Kidney tubule cell (primary cell): ENCODE measurements at regions not wholly inside any gene's neighbourhood (a gene's known extent, or its start where the extent isn't known, plus 50 kb on each side); places are given as distances from the start of the nearest gene placed in this dataset.

Source experiments
- DNase-seq: peaks from one replicate; pipeline ENCODE4 v3.0.0-alpha.2; 2018; ENCODE audit warnings: low spot score

- DNase-seq: no peak
These were observed 262.3 kb downstream of the AUH start for GRCh38 chr9:91099436-91099835.

- DNase-seq: no peak
These were observed 260.8 kb downstream of the AUH start for GRCh38 chr9:91100878-91101450.

GRCh38 chr9:91101611-91102168 is 260.0 kb downstream of the AUH start:
- DNase-seq: no peak

GRCh38 chr9:91102269-91102668 is 259.4 kb downstream of the AUH start:
- peak; percentile 45 for DNase-seq

DNA sequence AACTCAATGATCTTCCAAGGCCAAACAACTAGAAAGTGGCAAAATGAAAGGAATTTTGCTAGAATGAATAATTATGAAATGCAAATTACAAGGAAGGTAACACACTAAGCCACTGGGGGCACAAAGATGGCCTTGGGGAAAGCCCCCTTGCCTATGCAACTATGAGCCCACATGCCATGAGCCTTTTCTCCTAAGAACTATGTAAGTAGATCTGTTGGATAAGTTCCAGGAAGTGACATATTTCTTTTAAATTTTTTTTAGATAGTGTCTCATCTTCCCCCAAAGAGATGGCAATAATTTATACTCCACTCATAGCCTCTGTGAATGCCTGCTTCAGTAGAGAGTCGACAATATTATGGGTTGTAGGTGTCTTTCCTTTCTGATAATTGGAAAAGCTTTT is 257.8 kb downstream of the AUH start:
- DNase-seq: no peak

- DNase-seq: no peak
These were observed 255.2 kb downstream of the AUH start for GRCh38 chr9:91106415-91107081.

DNA sequence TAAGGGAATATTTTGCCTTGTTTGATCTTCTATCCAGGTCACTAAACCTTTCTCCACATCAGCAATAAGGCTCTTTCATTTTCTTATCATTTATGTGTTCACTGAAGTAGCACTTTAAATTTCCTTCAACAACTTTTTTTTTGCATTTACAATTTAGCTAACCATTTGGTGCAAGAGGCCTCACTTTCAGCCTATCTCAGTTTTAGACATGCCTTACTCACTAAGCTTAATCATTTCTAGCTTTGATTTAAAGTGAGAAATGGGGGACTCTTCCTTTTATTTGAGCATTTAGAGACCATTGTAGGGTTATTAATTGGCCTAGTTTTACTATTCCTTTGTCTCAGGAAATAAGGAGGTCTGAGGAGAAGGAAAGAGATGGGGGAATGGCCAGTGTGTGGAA is 250.5 kb downstream of the AUH start:
- DNase-seq: no peak

GRCh38 chr9:91111876-91112275 is 249.8 kb downstream of the AUH start:
- DNase-seq: no peak

DNA sequence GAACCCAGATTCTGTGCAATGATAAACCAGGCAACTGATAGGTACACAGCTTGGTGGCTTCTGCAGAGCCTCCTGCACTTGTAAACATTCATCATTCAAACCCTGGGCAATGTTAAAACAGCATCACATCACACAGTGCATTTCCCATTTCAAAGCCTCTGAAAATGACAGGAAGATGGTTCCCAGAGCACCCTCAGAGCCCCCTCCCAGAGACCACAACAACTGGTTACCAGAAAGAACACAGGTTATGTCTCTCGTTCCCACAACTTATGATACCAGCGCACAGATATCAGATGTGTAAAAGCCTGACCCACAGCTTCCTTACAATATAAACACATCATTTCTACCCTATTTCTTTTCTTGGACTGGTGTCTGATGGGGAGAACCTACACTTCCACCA is 248.7 kb downstream of the AUH start:
- DNase-seq: no peak

GRCh38 chr9:91114450-91114849 is 247.3 kb downstream of the AUH start:
- no peak for DNase-seq

- no peak for DNase-seq
These were observed 245.5 kb downstream of the AUH start for GRCh38 chr9:91116211-91116610.

DNA sequence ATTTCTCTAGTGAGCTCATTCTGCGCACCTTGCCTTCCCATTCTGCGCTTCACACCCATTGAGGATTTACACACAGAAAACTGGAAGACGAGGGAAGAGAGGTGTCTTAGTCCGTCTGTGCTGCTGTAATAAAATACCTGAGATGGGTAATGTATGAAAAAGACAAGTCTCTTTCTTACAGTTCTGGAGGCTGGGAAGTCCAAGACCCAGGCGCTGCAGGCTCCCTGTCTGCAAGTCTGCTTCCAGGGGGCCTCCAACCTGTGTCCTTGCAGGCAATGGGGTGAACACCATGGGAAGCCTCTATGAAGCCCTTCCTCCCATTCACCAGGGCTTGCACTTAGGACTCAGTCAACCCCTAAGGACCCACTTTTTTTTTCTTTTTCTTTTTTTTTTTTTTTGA is 245.0 kb downstream of the AUH start:
- no peak for DNase-seq

DNA sequence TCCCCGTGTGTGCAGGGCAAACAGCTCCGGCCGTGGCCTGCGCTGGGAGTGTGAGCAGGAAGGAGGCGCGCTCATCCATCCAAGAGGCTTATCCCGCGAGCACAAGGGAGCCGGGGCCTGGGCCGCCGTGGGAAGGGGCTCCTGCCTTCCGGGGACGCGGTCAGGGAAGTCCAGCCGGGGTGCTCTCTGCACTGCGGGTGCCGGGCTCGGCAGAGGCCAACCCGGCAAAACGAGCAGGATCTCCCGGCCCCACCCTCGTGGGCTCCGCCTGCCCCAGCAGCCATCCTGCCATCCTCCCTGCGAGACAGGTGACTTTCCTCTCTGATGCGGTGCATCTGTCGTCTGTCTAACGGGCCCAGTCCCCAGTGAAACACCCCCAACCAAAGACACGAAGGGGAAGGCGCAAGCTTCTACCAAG is 244.2 kb downstream of the AUH start:
- no peak for DNase-seq

DNA sequence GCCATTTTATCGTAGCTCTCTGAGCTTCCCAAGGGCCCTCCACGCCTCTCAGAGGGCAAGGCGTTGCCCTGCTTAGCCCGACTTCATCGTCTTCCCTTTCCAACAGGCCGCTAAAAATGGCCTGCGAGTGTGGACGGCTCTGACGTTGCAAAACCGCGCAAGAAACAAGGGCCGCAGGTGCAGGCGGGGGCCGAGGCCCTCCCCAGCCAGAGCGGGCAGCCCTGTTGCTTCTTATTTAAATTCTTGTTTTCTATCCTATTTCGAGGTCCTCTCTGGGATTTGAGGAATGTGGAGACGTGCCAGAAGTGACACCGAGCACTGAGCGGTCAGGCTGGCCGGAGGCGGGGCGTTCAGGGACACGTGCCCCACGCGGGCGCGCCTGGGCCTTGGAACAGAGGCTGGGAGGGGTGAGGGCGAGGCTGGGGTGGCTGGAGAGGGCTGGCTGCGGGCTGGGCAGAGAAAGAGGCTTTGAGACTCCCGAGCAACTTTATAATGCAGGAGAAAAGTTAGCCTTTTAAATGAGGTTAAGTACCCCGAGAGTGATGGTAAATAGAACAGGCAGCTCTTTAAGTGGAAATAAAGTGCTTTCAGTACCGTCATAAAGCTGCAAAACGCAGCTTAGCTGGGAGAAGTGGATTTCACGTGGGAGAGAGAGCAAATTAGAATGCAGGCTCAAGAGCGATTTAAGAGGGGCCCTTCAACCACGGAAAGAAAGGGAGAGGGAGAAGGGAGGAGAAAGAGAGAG is 243.6 kb downstream of the AUH start:
- DNase-seq: peak; percentile 70

DNA sequence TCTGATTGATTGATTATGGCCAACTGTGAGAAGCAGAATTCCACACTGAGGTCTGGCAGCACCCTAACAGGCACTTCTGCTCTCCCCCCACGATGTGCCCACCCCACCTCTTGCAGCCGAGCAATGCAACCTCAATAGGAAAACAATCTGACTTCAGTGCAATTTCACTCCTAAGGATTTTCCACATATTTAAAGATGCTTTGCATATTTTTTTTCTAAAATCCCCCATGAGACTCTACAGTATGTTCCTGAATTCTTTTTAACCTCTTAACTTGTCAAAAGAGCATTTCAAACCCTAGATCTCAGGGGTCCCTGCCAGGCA is 243.1 kb downstream of the AUH start:
- DNase-seq: no peak

- peak; percentile 31 for DNase-seq
These were observed 242.6 kb downstream of the AUH start for GRCh38 chr9:91119142-91119541.

DNA sequence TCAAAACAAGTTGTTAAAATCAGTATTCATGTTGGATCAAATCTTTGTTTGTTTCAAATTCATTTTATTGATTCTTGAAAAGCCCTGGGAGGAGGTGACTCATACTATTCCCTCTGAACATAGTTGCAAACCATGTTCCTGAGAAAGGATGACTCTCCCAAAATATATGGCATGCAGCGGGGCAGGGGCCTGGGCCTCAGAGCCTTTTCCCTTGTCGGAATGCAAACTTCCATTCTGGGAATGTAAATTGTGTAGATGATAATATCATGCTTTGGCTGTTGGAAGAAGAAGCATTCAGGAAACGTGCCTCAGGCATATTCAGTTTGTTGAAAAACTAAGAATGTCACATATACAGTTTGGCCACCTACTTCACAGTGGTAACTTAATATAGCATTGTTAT is 242.0 kb downstream of the AUH start:
- DNase-seq: peak; percentile 25

- no peak for DNase-seq
These were observed 241.5 kb downstream of the AUH start for GRCh38 chr9:91120200-91120599.

DNA sequence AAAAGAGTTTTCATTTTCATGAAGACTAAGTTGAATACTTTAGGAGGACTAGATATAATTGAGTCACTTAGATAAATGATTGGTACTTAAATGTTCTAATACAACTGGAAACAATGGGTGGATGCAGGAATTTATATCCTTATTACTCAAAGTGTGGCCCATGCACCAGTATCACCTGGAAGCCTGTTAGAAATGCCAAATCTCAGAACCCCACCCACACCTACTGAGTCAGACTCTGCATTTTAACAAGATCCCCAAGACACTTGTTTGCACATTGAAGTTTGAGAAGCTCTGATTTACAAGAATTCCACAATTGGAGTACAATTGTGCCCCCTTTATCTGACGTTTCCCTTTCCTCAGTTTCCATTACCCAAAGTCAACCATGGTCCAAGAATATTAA is 239.0 kb downstream of the AUH start:
- DNase-seq: no peak

DNA sequence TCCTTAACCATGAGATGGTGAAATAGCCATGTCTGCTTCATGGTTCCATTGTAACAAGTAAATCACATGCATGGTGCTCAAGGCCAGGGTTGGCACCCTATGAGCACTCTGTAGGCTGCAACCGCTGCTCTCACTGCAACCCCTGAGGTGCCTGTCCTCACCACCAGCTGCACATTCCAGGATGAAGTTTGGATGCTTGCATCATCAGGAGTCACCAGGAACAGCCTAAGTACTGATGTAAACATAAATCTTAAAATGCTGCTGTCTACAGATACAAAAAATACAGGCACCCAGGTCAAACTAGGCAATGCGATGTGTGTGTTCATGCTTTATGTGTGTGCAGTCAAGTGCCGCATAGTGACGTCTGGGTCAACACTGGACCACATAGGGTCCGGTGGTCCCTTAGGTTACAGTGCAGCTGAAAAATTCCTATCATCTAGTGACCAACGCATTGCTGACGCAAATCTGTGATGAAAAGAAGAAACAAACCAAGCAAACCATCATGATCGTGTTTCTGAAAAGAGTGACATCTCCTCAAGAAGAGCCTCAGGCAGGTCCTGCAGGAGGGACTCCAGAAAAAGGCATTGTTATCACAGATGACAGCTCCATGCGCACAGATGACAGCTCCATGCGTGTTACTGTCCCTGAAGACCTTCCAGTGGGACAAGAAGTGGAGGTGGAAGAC is 234.8 kb downstream of the AUH start:
- DNase-seq: no peak

DNA sequence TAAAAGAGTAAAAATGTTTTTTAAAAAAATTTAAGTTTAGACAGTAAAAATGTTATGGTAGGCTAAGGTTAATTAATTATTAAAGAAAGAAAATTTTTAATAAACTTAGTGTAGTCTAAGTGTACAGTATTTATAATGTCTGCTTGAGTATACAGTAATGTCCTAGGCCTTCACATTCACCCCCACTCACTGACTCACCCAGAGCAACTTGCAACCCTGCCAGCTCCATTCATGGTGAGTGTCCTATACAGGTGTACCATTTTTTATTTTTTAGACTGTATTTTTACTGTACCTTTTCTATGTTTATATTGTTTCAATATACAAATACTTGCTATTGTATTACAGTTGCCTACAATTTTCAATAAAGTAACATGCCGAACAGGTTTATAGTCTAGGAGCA is 234.1 kb downstream of the AUH start:
- peak; percentile 24 for DNase-seq

- DNase-seq: no peak
These were observed 230.9 kb downstream of the AUH start for GRCh38 chr9:91130796-91131318.

DNA sequence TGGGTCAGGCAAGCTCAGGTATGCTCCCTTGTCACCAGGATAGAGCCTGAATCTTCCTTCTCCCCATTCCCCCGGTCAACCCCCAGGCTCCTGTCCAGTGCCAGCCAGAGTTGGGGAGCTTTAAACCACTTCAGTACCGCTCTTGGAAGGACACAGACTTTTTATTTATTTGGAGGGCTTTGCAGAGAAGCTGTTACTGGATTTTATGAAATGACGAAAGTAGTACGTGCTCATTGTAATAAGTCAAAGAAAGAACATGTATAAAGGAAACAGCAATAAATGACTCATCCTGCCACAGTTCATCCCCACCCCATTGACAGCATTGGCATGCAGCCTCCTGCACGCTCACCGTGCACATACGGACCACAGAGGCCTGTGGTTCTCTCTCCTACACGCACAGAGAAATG is 230.3 kb downstream of the AUH start:
- peak; percentile 59 for DNase-seq
